ENCODE measurements at regions not wholly inside any gene's neighbourhood (a gene's known extent, or its start where the extent isn't known, plus 50 kb on each side); places are given as distances from the start of the nearest gene placed in this dataset.
A peak's percentile ranks its signal among the peaks of the same experiment; 100 is the strongest.

GRCh38 chr4:124325690-124326089 lies 386.8 kb downstream of the ANKRD50 start:
- no peak for DNase-seq

- DNase-seq, result no peak
These were observed 383.4 kb downstream of the ANKRD50 start for GRCh38 chr4:124329134-124329533.

GRCh38 chr4:124330045-124330444 lies 382.5 kb downstream of the ANKRD50 start:
- DNase-seq, result no peak

GRCh38 chr4:124331781-124332180 lies 380.8 kb downstream of the ANKRD50 start:
- DNase-seq, result no peak

GRCh38 chr4:124333466-124333865 lies 379.1 kb downstream of the ANKRD50 start:
- DNase-seq, result no peak

GRCh38 chr4:124334119-124334518 lies 378.4 kb downstream of the ANKRD50 start:
- DNase-seq, result peak; percentile 73

GRCh38 chr4:124337874-124338273 lies 374.7 kb downstream of the ANKRD50 start:
- no peak for DNase-seq

GRCh38 chr4:124343661-124344171 lies 368.8 kb downstream of the ANKRD50 start:
- peak; percentile 78 for DNase-seq

GRCh38 chr4:124372916-124373315 lies 339.6 kb downstream of the ANKRD50 start:
- DNase-seq, result no peak

- DNase-seq, result no peak
These were observed 326.4 kb downstream of the ANKRD50 start for GRCh38 chr4:124386163-124386562.

GRCh38 chr4:124386648-124387047 lies 325.9 kb downstream of the ANKRD50 start:
- no peak for DNase-seq

- DNase-seq, result no peak
These were observed 322.9 kb downstream of the ANKRD50 start for GRCh38 chr4:124389591-124389990.

GRCh38 chr4:124390861-124391260 lies 321.7 kb downstream of the ANKRD50 start:
- DNase-seq, result no peak

- DNase-seq, result no peak
These were observed 316.2 kb downstream of the ANKRD50 start for GRCh38 chr4:124396333-124396732.

GRCh38 chr4:124401606-124402005 lies 310.9 kb downstream of the ANKRD50 start:
- DNase-seq, result no peak

- no peak for DNase-seq
These were observed 303.5 kb downstream of the ANKRD50 start for GRCh38 chr4:124409044-124409443.

- DNase-seq, result no peak
These were observed 298.1 kb downstream of the ANKRD50 start for GRCh38 chr4:124414276-124415040.

GRCh38 chr4:124415146-124415545 lies 297.4 kb downstream of the ANKRD50 start:
- DNase-seq, result no peak

GRCh38 chr4:124417371-124417770 lies 295.2 kb downstream of the ANKRD50 start:
- DNase-seq, result no peak

- no peak for DNase-seq
These were observed 292.3 kb downstream of the ANKRD50 start for GRCh38 chr4:124420166-124420695.

GRCh38 chr4:124423160-124423559 lies 289.4 kb downstream of the ANKRD50 start:
- no peak for DNase-seq

- no peak for DNase-seq
These were observed 286.3 kb downstream of the ANKRD50 start for GRCh38 chr4:124426279-124426678.

- DNase-seq, result peak; percentile 24
These were observed 285.3 kb downstream of the ANKRD50 start for GRCh38 chr4:124427095-124427767.

Data from skin of body (tissue), 1 donor.